ENCODE measurements at regions not wholly inside any gene's neighbourhood (a gene's known extent, or its start where the extent isn't known, plus 50 kb on each side); places are given as distances from the start of the nearest gene placed in this dataset.
"Not testable (repeated sequence)": the region's sequence is repeated elsewhere in the genome, so short reads cannot be mapped to it uniquely, and the experiment has no call there.

DNA sequence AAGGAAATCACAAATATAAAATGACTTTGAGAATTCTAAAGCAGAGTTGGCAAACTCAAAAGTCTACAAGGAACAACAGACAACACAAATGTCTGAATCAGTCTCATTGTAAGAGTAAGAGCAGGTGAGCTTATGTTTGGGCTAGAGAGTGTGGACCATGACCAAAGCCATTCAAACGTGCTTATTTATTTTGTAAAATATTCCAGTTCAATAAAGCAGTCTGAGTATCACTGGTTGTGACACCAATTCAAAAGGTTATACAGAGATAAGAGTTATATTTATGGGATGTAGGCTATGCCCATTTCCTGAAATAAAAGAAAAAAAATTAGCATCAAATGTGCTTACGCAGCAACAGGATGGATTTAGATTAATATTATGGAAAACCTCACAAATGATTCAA, 251.6 kb downstream of the KLF5 start:
- no peak for DNase-seq

DNA sequence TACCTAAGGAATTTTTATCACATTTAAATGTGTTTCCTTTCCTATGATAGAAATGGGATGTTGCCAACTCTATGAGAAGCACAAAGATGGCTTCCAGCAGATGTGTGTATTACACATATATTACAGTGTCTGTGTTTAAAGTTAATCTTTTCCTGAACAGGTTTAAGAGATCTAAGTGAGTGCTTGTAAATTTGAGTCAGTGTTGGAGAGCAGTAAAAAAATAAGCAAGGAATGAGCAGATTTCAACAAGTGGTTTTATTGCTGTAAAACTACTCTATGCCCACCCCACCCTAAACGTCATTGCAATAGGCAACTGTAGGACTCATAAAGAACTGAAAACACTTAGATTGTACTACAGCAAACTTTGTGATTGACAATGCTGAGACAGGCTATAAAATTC, 248.7 kb downstream of the KLF5 start:
- DNase-seq, result no peak

DNA sequence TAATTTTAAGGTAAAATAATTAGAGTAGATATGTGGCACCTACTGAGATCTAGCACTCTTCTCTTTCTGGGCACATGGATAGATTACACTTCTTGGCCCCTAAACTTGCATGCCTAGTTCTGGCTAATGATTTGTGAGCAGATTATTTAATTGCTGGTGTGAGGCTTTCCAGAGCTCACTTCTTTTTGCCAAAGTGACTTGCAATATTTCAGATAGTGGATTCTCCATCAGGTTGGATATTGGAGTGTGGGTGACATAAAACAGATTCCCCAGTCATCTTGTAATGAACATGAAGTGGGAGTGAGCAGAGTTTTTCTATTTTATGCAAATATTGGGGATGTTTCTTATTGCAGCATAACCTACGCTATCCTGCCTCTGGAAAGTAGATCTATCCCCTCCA, 247.9 kb downstream of the KLF5 start:
- no peak for DNase-seq

DNA sequence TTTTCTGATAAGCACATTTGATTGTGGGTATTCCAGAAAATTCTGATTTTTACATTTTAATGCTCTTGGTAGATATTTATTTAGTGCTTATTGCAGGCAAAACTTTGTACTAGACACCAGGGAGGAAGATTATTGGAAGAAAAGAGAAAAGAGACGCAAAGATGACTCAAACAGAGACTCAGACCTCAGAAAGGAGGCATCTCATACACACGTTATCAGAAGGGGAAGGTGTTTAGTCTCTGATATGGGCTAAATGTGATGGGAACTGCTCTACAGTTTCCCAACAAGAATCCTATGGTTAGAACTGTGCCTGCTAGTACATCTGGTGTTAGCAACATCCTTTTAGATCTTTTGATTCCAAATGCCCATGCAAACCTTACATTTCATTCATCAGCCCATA, 245.6 kb downstream of the KLF5 start:
- DNase-seq, result no peak

DNA sequence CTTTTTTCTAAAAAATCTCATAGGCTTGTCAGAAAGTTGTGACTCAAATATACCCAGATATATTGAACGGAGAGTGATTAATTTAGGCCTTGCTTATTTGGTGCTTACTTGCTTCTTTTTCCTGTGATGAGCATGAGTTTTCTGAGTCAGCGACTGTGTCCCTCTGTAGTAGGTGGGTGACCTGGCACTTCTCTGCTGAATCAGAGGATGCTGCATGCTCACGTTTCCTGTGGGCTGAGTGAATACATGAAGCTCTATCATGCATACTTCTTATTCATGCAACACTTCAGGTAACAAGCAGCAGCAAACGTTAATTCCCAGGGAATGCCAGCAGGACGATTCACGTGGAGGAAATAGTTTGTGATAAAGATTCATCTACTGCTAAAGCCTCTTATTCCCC, 245.0 kb downstream of the KLF5 start:
- DNase-seq, result peak; percentile 45

DNA sequence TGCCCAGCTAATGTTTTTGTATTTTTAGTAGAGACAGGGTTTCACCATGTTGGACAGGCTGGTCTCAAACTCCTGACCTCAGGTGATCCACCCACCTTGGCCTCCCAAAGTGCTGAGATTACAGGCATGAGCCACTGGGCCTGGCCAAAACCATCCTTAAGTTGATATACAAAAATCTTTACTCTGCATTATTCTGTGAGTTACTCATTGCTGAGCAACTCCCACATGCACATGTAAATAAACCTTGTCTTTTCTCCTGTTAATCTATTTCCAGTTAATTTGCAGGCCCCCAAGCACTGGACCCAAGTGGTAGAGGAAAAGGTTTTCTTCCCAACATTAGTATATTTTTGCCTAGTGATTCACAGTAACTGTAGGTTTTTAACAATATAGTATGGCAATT, 242.8 kb downstream of the KLF5 start:
- DNase-seq, result not testable (repeated sequence)

DNA sequence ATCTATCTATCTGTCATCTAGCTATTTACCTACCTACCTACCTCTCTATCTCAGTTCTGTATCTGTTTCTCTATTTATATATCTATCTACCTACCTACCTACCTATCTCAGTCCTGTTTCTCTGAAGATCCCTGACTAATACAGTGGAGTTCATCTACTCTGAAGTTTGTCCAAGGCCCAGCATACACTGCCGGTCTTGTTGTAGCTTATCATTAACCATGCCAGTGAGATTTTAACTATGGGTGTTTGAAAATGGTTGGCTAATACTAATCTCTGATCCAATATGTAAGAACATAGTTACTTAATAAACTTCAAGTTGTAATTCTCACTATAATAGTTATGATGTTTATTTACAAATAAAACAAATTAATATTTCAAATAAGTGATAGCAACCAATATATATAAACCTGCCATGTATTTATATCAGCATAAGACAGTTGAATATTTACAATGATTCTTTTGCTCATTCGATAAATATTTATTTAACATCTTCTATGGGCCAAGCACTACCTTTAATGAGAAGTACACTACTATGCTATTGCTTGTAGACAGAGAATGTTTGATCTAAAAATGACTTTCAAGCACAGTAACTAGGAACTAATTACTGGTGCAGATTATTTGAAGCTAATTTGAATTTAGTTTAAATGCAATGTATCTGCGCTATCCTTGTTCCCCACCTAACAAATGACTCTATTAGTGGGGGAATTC, 242.1 kb downstream of the KLF5 start:
- DNase-seq, result no peak

DNA sequence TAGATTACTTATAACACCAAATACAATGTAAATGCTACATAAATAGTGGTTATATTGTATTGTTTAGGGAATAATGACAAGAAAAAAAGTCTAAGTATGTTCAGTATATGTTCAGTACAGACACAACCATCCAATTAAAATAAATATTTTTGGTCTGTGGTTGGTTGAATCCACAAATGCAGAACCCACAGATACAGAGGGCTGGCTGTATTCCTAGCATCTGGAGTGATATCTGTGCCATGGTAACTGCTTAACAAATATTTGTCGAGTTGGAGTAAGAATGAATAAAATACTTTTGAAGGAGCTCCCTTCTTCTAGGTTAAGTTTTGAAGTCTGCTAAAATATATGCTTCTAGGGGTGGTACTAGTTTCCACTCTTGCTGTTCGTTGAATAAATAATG, 241.0 kb downstream of the KLF5 start:
- no peak for DNase-seq

DNA sequence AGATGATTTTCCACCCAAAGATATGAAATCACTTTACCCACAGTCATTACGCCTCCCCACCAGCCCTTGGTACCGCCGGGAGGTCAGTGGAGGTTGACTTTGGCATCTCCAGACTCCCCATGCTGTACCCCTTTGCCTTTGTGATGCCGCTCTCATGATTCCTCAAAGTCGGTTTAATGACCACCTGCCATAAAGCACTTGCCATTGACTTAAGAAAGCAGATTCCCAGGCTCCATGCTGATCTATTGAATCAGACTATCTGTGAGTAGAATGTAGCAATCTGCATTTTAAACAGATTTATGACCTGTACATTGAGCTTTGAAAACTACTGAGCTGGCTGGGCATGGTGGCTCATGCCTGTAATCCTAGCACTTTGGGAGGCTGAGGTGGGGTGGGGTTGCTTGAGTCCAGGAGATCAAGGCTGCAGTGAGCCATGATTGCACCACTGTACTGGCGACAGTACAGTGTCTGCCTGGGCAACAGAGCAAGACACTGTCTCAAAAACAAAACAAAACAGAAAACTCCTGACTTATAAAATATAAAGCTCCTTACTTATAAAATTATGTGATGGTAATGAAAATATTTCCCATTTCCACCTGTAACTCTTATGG, 235.2 kb downstream of the KLF5 start:
- no peak for DNase-seq

DNA sequence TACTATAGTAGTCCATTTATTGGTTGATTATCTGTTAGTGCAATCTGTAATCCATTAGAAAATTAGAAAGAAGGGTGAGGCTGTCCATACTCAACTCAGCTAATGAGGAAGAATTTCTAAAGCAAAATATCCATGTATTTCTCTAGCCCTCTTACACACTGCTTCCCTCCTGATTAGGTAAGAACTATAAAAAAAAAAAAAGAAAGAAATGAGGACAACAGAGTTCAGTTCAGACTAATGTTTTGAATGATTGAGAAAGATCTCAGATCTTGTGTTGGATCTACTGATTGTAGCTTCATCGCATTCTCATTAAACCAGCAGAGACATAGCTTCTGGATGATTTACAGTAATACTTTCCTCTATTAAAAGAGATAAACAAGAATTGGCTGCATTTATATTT, 233.3 kb downstream of the KLF5 start:
- no peak for DNase-seq

DNA sequence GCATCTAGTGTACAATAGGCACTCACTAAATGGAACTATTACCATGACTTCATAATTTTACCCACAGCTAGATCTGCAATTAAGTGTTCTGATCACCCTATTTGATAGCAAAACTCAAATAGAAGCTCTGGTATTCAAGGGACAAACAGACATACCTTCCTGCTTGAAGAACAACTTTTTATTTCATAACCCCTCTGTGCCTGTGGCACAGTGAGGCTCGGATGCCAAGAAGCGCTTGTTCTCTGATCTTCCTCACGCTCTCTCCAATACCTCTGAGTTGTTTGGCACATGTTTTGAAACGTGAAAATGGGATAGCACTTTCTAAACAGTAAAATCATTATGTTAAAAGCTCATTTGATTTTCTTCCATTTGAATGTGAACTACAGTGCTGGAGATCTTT, 232.0 kb downstream of the KLF5 start:
- DNase-seq, result no peak

DNA sequence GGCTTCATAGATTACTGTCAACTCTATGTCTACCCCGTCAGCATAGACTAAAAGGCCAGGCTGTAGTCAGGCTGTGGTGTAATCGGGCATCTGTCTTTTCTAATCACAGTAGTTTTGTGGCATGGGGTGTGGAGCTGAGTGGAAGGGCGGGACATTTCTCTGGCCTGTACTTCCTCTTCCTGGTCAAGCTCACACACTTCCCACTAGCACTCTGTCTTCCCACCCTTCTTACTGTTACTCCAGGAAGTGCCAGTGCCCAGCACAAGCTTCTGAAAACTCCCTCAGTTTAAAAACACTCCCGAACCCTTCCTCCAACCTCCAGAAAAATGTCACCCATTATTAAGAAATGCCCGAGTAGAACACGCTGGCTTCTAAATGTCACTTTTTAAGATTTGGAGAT, 229.8 kb downstream of the KLF5 start:
- DNase-seq, result no peak

DNA sequence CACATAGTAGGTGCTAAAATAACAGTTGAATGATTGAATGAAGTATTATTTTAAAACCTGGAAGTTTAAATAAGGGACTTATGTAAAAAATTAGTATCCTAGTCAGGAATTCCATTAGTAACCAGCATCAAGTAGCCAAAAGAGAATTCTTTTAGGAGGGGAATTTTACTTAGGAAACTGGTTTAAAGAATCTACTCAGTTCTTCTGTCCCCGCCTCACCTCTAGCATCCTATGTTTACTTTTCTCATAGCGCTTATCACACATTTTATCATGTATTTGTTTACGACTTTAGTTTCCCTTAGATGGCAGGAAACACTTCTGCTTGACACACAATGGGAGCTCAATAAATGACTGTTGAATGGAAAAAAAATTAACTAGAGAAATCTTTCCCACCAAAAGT, 229.0 kb downstream of the KLF5 start:
- no peak for DNase-seq

DNA sequence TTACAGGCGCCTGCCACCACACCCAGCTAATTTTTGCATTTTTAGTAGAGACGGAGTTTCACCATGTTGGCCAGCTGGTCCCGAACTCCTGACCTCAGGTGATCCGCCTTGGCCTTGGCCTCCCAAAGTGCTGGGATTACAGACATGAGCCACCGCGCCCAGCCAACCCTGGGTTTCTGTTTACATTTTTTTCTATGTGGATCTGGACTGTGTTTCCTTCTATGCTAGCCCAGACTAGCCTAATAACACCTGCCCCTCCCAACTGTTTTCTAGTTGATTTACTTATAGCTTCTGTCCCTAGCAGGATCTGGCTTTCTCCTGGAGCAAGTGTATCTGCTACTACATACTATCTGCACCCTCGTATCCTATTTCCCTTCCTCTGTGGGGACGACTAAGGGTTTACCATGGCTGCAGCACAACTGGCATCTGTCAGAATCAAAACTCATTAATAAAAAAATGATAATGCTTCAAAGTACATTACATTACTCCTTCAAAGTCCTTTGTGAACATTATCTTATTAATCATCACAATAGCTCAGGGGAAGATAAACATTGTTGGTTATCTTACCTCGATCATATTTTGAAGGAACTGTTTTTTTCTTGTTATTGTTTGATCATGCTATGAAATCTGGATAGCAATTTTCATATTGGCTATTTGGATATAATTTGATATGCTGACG, 228.3 kb downstream of the KLF5 start:
- DNase-seq, result no peak

DNA sequence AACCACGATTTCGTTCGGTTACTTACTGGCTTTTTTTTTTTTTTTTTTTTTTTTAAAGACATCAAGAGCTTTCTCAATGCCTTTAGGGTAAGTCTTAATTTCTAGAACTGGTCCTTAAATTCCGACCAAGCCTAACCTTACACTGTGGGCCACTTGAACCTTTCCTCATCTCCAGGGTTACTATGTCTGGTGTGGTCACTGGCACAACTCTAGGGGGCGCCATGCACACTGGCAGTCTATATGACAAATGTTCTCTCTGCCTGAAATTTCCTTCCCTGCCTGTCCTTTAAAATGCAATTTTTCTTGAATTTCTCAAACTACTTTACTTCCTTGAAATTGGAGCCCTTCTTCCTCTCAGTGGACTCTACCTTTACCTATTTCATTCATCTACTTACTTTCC, 227.4 kb downstream of the KLF5 start:
- DNase-seq, result no peak

DNA sequence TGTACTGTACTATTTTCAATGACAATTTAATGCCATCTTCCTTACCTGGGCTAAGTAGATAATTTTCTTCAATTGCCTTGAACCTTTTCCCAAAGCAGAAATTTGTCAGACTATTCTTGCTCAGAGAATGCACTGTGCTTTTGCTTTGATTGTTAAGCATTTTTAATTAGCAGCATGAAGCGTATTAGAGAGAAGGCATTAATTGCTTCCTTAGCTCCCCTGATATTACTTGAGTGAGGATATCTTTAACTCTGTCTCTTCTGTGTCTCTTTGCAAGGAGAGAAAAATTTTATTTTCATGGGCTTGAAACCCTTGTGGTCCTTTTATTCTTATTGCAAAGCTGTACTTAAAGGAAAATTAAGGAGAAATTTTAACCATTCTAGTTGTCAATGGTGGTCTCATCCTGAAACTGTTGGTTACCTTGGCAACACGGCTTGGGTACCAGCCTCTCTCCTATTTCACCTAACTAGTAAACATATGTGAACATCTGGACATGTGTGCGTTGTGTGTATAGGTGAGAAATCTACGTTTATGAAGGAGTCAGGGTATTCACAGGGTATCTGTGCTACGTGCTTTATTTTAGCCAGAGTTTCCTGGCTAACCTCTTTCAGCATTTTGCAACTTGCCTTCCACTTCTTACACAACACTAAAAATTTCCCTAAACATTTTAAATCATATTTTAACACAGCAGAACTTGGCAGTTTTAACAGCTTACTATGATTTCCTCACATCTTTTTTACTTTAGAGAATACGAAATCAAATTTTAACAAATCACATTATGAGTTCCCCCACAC, 225.5 kb downstream of the KLF5 start:
- DNase-seq, result no peak

DNA sequence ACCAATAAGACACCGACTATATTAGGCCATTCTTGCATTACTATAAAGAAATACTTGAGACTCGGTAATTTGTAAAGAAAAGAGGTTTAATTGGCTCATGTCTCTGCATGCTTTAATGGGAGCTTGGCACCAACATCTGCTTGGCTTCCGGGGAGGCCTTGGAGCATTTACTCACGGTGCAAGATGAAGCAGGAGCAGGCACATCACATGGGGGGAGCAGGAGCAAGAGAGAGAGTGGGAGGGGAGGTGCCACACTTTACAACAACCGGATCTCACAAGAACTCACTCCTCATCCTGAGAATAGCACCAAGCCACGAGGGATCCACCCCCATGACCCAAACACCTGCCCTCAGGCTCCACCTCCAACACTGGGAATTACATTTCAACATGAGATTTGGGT, 224.8 kb downstream of the KLF5 start:
- no peak for DNase-seq

DNA sequence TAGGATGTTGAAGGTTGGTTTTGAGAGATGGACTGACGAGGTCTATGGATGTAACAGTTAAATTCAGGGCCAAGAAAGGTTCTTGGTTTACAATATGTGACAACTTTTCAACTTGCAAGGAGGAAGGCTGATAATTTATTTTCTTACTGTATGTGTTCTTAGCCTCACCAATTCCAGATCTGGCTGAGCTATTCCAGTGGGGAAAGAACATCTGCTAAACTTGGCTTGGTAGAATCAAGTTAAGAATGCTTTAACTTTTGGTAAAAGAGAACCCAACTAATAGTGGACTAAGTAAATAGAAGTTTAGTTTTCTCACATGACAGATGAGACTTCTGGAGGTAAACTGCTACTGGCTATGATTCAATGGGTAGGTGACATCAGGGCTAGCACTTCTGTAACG, 222.9 kb downstream of the KLF5 start:
- no peak for DNase-seq

DNA sequence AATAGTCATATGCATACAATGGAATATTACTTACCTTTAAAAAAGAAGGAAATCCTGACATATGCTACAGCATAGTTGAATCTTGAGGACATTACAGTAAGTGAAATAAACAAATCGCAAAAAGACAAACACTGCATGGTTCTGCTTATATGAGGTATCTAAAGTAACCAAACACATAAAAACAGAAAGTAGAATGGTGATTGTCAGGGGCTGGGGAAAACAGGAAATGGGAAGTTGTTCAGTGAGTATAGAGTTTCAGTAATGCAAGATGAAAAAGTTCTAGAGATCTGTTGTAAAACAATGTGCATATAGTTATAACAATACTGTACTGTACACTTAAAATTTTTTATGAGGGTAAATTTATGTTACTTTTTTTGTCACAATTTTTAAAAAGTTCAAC, 219.4 kb downstream of the KLF5 start:
- no peak for DNase-seq

DNA sequence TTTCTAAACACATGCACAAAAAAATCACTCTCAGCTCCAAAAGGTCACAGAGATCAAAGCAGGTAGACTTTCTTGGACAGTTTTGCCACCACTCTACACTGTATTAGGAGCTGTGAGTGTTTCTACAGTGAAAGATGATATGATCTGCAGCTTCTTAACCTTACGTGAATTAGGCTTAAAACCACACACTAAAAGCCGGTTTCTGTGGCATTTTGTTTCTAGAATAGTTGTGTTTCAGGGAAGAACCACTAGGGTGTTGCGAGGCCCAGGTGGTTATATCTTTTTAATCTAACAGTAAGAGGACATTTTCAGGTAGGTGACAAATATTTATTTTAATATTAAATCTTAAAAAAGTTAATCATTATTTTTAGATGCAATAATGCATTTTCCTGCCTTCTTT, 216.4 kb downstream of the KLF5 start:
- no peak for DNase-seq

DNA sequence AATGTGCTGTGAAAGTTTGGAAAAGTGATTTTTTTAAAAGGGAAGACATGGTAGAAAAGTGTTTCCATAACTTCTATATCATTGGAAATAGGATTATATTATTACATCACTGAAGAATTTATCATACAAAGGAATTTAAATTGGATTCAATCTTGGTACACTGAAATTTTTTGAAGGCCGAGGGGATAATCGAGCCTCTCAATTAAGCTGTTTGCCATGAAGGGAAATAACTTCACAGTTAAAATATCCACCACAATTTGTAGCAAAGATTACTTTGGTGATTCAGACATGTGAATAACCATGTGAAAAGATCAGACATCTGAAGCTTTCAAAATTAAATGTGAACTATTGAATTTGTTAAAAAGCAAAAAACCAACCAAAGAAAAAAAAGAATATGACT, 215.3 kb downstream of the KLF5 start:
- DNase-seq, result no peak

DNA sequence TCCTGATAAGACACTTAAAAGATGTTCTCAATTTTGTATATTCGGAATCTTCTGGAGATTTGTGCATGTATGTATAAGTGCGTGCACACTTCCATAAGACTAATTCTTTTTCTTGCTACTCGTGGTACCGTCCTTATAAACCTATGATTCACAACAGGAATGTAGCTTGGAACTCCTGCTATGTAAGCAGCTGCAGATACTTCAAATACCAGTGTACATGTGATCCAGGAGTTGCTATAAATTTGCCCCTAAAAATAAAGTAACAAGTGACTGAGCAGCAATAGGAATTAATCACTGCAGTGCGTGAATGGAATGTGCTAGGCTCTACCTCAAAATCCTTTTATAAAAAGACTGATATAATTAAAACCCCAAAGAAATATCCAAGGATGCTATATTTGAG, 214.9 kb downstream of the KLF5 start:
- DNase-seq, result no peak

DNA sequence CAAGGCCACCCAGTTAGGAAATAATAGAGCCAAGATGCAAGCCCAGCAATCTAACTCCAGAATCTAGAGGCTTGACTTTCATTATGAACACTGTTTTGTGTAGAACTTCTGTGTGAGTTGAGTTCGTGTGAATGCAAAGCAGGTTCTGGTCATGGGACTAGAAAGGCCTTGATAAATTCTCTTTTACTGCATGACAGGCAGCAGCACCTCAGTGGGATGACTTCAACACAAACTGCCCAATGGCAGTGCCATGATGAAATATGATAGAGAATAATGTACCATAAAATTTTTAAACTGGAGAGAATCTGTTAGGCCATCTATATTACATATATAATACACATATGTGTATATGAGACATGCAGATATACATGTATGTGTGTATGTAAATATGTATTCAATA, 214.5 kb downstream of the KLF5 start:
- no peak for DNase-seq

DNA sequence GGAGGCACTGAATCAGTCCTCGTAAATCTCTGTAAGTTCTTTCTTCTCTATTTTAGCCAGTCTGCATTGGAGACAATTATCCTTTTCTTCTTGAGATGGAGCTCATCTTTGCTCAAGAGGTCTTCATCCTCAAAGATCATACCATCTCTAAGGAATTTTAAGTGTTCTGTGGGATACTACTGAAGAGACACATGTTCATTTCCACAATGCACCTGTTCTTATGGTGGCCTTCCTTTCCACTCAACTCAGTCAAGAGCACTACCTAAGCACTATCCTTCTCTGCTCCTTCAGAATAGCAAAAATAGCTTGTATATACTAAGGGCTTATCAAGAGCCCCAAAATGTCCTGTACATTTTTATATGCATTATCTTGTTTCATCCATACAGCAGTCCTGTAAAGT, 214.0 kb downstream of the KLF5 start:
- DNase-seq, result no peak
